A673 (cell line): ENCODE measurements at regions not wholly inside any gene's neighbourhood (a gene's known extent, or its start where the extent isn't known, plus 50 kb on each side); places are given as distances from the start of the nearest gene placed in this dataset.

Experiments used
- BruUV-seq: library from RNA; stranded (reverse); fragments of 400-500 nt; replicated peaks from 2 replicates; lab custom pipeline; 2021; lab: Mats Ljungman, UMichigan
- CTCF ChIA-PET: fragments of 300-600 bp; sonication (Branson Sonifier 250); formaldehyde crosslinking; loops from one replicate; lab custom pipeline; 2022; ENCODE audit warnings: antibody characterized with exemption; lab: Charles Lee
- POLR2A ChIA-PET: fragments of 300-600 bp; sonication (Branson Sonifier 250); formaldehyde crosslinking; loops from one replicate; lab custom pipeline; 2022; ENCODE audit warnings: antibody characterized with exemption; ENCODE audit not compliant: low non-redundant PET; lab: Charles Lee
- DNase-seq: peaks from one replicate; pipeline ENCODE4 v3.0.0-alpha.2; 2015; ENCODE audit warnings: low spot score
- H3K27ac ChIP-seq: fragments of 200-600 bp; sonication (generic); 2 replicates; pipeline ENCODE4 v1.5.1; 2016; ENCODE audit warnings: mixed run types, low read depth, mild to moderate bottlenecking, mixed read lengths, antibody characterized with exemption, low read length; ENCODE audit not compliant: poor library complexity, severe bottlenecking
- H3K27me3 ChIP-seq: fragments of 200-600 bp; sonication (generic); replicated peaks from 2 replicates; pipeline ENCODE4 v1.6.1; 2017; ENCODE audit warnings: mixed run types, low read depth, mild to moderate bottlenecking, mixed read lengths, antibody characterized with exemption, low read length; ENCODE audit not compliant: insufficient read depth, poor library complexity
- H3K36me3 ChIP-seq: fragments of 200-600 bp; sonication (generic); 2 replicates; pipeline ENCODE4 v1.6.1; 2016; ENCODE audit warnings: mixed run types, mild to moderate bottlenecking, mixed read lengths, antibody characterized with exemption, low read length; ENCODE audit not compliant: insufficient read depth, poor library complexity, severe bottlenecking
- H3K4me1 ChIP-seq: fragments of 200-600 bp; sonication (generic); 2 replicates; pipeline ENCODE4 v1.6.1; 2017; ENCODE audit warnings: mixed run types, mild to moderate bottlenecking, mixed read lengths, antibody characterized with exemption, low read length; ENCODE audit not compliant: insufficient read depth, poor library complexity, severe bottlenecking
- H3K4me3 ChIP-seq: fragments of 200-600 bp; sonication (generic); 2 replicates; pipeline ENCODE4 v1.5.1; 2016; ENCODE audit warnings: low read depth, mixed run types, mild to moderate bottlenecking, mixed read lengths, low read length; ENCODE audit not compliant: poor library complexity, severe bottlenecking
- H3K9me3 ChIP-seq: fragments of 200-600 bp; sonication (generic); 2 replicates; pipeline ENCODE4 v1.6.1; 2016; ENCODE audit warnings: mixed run types, low read depth, mild to moderate bottlenecking, mixed read lengths, antibody characterized with exemption, low read length; ENCODE audit not compliant: poor library complexity, severe bottlenecking
- EZH2 ChIP-seq: fragments of 200-600 bp; sonication (generic); IDR thresholded peaks from 2 replicates; pipeline ENCODE4 v1.6.1; 2017; ENCODE audit warnings: borderline replicate concordance, low read depth, mild to moderate bottlenecking, mixed read lengths, antibody characterized with exemption, low read length; ENCODE audit not compliant: poor library complexity, severe bottlenecking
- intact Hi-C: fragments of 100-400 bp; cut with micrococcal nuclease; formaldehyde crosslinking; loops from one replicate; pipeline ENCODE4 v1.10.0; 2022; ENCODE audit not compliant: unreplicated experiment
- TF ChIP-seq, protein P1 (sequence below): fragments of 300-800, 200-600 bp; sonication (generic); conservative IDR thresholded peaks from 2 replicates; pipeline ENCODE4 v1.5.1; 2017; ENCODE audit warnings: low read depth, mild to moderate bottlenecking, antibody characterized with exemption, low read length, moderate library complexity, mixed read lengths

DNA sequence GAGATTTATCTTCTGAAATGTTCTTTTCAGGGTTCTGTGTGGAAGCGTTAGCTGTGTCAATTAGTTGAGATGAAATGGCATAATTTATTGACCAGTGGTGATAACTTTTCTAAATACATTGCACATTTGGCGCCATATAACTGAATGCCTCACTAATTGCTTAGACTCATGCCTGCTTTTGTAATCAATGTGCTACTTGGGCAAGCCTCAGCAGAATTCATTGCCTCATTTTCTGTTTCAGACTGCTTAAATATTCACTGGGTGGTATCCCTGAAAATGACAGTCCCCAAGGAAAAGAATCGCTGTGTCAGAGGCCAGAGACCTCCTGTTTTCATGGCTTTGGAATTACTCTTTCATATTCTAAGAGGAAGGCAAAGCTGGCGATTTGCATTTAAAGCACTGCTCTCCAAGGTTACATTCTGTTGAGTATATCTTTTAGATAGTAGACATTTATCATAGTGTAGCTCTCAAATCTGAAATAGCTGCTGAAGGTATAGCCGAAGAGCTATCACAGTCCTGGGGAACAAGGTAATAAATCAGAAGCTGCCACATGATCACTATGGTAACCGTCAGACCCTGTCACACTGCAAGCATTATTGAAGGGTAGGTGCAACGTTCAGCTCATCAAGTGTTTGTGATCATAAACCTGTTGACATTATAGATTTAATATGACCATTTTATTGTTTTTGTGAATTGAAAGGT, 297.3 kb upstream of the E2F7 start:
- no peaks in the 10 kb centered on the region for H3K9me3 ChIP-seq
- no peaks in the 10 kb centered on the region for H3K36me3 ChIP-seq
- peaks cover 65% of the 10 kb centered on the region for H3K27me3 ChIP-seq
- intact Hi-C loops = no loop called here
- H3K4me3 ChIP-seq = no peak overlapping the region
- DNase-seq = no peak
- H3K4me1 ChIP-seq = no peaks in the 10 kb centered on the region
- POLR2A ChIA-PET = no interaction called here
- H3K27ac ChIP-seq = no peak overlapping the region
- BruUV-seq = no TSS peak
- CTCF ChIA-PET = no interaction called here
- TF ChIP-seq, protein P1, sequence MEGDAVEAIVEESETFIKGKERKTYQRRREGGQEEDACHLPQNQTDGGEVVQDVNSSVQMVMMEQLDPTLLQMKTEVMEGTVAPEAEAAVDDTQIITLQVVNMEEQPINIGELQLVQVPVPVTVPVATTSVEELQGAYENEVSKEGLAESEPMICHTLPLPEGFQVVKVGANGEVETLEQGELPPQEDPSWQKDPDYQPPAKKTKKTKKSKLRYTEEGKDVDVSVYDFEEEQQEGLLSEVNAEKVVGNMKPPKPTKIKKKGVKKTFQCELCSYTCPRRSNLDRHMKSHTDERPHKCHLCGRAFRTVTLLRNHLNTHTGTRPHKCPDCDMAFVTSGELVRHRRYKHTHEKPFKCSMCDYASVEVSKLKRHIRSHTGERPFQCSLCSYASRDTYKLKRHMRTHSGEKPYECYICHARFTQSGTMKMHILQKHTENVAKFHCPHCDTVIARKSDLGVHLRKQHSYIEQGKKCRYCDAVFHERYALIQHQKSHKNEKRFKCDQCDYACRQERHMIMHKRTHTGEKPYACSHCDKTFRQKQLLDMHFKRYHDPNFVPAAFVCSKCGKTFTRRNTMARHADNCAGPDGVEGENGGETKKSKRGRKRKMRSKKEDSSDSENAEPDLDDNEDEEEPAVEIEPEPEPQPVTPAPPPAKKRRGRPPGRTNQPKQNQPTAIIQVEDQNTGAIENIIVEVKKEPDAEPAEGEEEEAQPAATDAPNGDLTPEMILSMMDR = no peak
- TF ChIP-seq EZH2 = no peak

DNA sequence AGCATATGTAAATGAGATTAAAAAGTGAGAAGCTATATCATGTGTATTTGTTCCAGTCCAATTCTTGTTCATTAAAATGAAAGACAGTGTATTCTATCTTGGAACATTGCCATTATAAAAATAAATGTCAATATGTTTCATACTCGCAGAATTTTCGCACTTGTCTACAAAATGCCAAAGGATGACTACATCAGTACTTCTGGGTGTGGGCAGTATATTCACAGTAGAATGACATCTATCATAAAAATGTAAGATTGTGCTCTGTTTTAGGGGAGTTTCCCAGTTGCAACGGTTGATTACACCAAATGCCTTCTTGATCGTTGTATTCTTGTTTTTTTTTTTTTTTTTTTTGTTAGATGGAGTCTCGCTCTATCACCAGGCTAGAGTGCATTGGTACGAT, 292.3 kb upstream of the E2F7 start:
- peaks cover 44% of the 10 kb centered on the region for H3K27me3 ChIP-seq
- no peaks in the 10 kb centered on the region for H3K9me3 ChIP-seq
- no peak overlapping the region for H3K27ac ChIP-seq
- ChIA-PET POLR2A (no interaction called here), CTCF (no interaction called here)
- H3K36me3 ChIP-seq = no peaks in the 10 kb centered on the region
- DNase-seq = no peak
- no peaks in the 10 kb centered on the region for H3K4me1 ChIP-seq
- H3K4me3 ChIP-seq = no peak overlapping the region
- intact Hi-C loops = no loop called here
- TF ChIP-seq, protein P1 = no peak
- no peak for TF ChIP-seq EZH2
- BruUV-seq = no TSS peak

DNA sequence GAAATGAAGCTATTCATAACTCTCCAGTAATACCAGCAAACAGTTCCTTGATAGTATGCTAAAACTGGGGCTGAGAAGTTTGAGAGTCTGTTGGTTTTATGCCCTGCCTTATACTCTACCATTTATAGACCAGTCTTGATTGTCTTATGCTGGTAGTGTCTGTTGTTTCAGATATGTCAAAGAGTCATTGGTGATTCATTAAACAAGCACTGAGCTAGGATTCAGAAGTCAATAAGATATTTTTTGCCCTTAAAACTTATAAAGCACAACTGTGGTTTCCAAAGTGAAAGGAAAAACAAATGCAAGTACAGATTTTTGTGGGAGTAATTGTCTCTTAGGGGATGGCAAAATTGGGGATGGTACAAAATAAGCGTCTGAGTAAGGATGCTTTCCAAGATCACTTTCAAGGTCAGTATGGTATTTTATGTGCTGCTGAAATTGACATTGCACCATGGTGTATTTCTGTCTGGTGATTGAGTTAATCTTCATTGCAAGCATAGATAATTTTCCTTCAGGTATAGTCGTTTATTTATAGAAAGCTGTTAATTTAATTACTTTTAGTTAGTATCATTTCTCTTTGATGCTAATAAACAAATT, 289.5 kb upstream of the E2F7 start:
- TF ChIP-seq, protein P1 = no peak
- no TSS peak for BruUV-seq
- CTCF ChIA-PET = interaction anchor here (0.5 kb wide), 1 partner anchor 913 kb away, joined by 3 read pairs; no protein-coding TSS in a partner anchor

More for the DNA sequence above, 289.5 kb upstream of the E2F7 start:
- H3K4me1 ChIP-seq = no peaks in the 10 kb centered on the region
- no peak overlapping the region for H3K4me3 ChIP-seq
- POLR2A ChIA-PET = no interaction called here
- DNase-seq = no peak
- intact Hi-C loops = no loop called here
- H3K9me3 ChIP-seq = no peaks in the 10 kb centered on the region
- no peaks in the 10 kb centered on the region for H3K36me3 ChIP-seq
- H3K27me3 ChIP-seq = peaks cover 34% of the 10 kb centered on the region
- no peak overlapping the region for H3K27ac ChIP-seq
